WERI-Rb-1 (cell line): ENCODE measurements at regions not wholly inside any gene's neighbourhood (a gene's known extent, or its start where the extent isn't known, plus 50 kb on each side); places are given as distances from the start of the nearest gene placed in this dataset.
A peak's percentile ranks its signal among the peaks of the same experiment; 100 is the strongest.
"Not testable (repeated sequence)": the region's sequence is repeated elsewhere in the genome, so short reads cannot be mapped to it uniquely, and the experiment has no call there.

Source experiments
- DNase-seq: peaks from one replicate; pipeline ENCODE4 v3.0.0-alpha.2; 2020
- H3K27ac ChIP-seq: fragments of 250-450 bp; sonication (Bioruptor Pico); 2 replicates; pipeline ENCODE4 v1.5.1; 2020; ENCODE audit warnings: mild to moderate bottlenecking, moderate library complexity
- H3K27me3 ChIP-seq: fragments of 250-450 bp; sonication (Bioruptor Pico); 2 replicates; pipeline ENCODE4 v1.5.1; 2021; ENCODE audit warnings: mild to moderate bottlenecking, low read depth, moderate library complexity; ENCODE audit not compliant: insufficient read depth, severe bottlenecking
- H3K36me3 ChIP-seq: fragments of 250-450 bp; sonication (Bioruptor Pico); 2 replicates; pipeline ENCODE4 v1.5.1; 2020; ENCODE audit warnings: mild to moderate bottlenecking, moderate library complexity
- H3K4me3 ChIP-seq: 2 replicates; pipeline ENCODE4 v1.5.1; 2011; ENCODE audit warnings: low read depth, mild to moderate bottlenecking, control low read depth, low read length
- H3K9me3 ChIP-seq: fragments of 250-450 bp; sonication (Bioruptor Pico); 2 replicates; pipeline ENCODE4 v1.5.1; 2021; ENCODE audit warnings: mild to moderate bottlenecking, moderate library complexity; ENCODE audit not compliant: severe bottlenecking
- CTCF ChIP-seq: IDR thresholded peaks from 2 replicates; pipeline ENCODE4 v1.5.1; 2011; ENCODE audit warnings: low read depth, mild to moderate bottlenecking, control low read depth, inconsistent platforms, low read length

- Histone ChIP-seq H3K27me3 (no peaks in the 10 kb centered on the region), H3K9me3 (no peaks in the 10 kb centered on the region), H3K36me3 (no peaks in the 10 kb centered on the region), H3K27ac (no peak overlapping the region), H3K4me3 (no peak overlapping the region)
- no peak for TF ChIP-seq CTCF
- no peak for DNase-seq
These were observed 282.7 kb upstream of the MAP2 start for GRCh38 chr2:209141142-209141541.

- H3K27ac ChIP-seq = no peak overlapping the region
- no peak overlapping the region for H3K4me3 ChIP-seq
- no peaks in the 10 kb centered on the region for H3K27me3 ChIP-seq
- no peaks in the 10 kb centered on the region for H3K9me3 ChIP-seq
- H3K36me3 ChIP-seq = no peaks in the 10 kb centered on the region
- no peak for DNase-seq
- no peak for TF ChIP-seq CTCF
These were observed 282.0 kb upstream of the MAP2 start for GRCh38 chr2:209141818-209142217.

GRCh38 chr2:209145220-209145691 lies 278.6 kb upstream of the MAP2 start:
- not testable (repeated sequence) for H3K27ac ChIP-seq, H3K27me3 ChIP-seq, H3K9me3 ChIP-seq, H3K4me3 ChIP-seq, DNase-seq, H3K36me3 ChIP-seq

GRCh38 chr2:209145941-209146681 lies 277.7 kb upstream of the MAP2 start:
- no peak for DNase-seq
- no peak for TF ChIP-seq CTCF
- Histone ChIP-seq H3K4me3 (no peak overlapping the region), H3K27me3 (no peaks in the 10 kb centered on the region), H3K36me3 (no peaks in the 10 kb centered on the region), H3K9me3 (no peaks in the 10 kb centered on the region), H3K27ac (no peak overlapping the region)

- Histone ChIP-seq H3K4me3 (no peak overlapping the region), H3K36me3 (no peaks in the 10 kb centered on the region), H3K27me3 (no peaks in the 10 kb centered on the region), H3K9me3 (no peaks in the 10 kb centered on the region), H3K27ac (peak overlapping the region; percentile 18; the same call in 1 of the 2 replicates)
- DNase-seq = no peak
- TF ChIP-seq CTCF = no peak
These were observed 277.0 kb upstream of the MAP2 start for GRCh38 chr2:209146682-209147320.

GRCh38 chr2:209147981-209148380 lies 275.9 kb upstream of the MAP2 start:
- DNase-seq = no peak
- Histone ChIP-seq H3K36me3 (no peaks in the 10 kb centered on the region), H3K27ac (no peak overlapping the region), H3K4me3 (no peak overlapping the region), H3K27me3 (no peaks in the 10 kb centered on the region), H3K9me3 (no peaks in the 10 kb centered on the region)
- TF ChIP-seq CTCF = no peak
